HG03460 (cell line): ENCODE measurements at regions not wholly inside any gene's neighbourhood (a gene's known extent, or its start where the extent isn't known, plus 50 kb on each side); places are given as distances from the start of the nearest gene placed in this dataset.
"Not testable (repeated sequence)": the region's sequence is repeated elsewhere in the genome, so short reads cannot be mapped to it uniquely, and the experiment has no call there.

Experiments
- ATAC-seq: cut with Tn5 transposase; IDR thresholded peaks from one replicate; pipeline ENCODE4 v1.9.1; 2021; ENCODE audit not compliant: unreplicated experiment

GRCh38 chr13:50261130-50261901, 246.1 kb downstream of the KCNRG start:
- no peak for ATAC-seq

- no peak for ATAC-seq
These were observed 251.8 kb downstream of the KCNRG start for GRCh38 chr13:50267066-50267465.

GRCh38 chr13:50267917-50268316, 252.7 kb downstream of the KCNRG start:
- ATAC-seq, result no peak

- no peak for ATAC-seq
These were observed 253.3 kb downstream of the KCNRG start for GRCh38 chr13:50268500-50268899.

GRCh38 chr13:50274181-50274580, 258.9 kb downstream of the KCNRG start:
- ATAC-seq, result no peak

GRCh38 chr13:50275392-50276063, 260.3 kb downstream of the KCNRG start:
- no peak for ATAC-seq

GRCh38 chr13:50276550-50276949, 261.3 kb downstream of the KCNRG start:
- no peak for ATAC-seq

- ATAC-seq, result no peak
These were observed 261.9 kb downstream of the KCNRG start for GRCh38 chr13:50277127-50277526.

GRCh38 chr13:50277906-50278305, 262.7 kb downstream of the KCNRG start:
- no peak for ATAC-seq

GRCh38 chr13:50280441-50280937, 265.2 kb downstream of the KCNRG start:
- ATAC-seq, result no peak

GRCh38 chr13:50282016-50282415, 266.8 kb downstream of the KCNRG start:
- no peak for ATAC-seq

- no peak for ATAC-seq
These were observed 267.8 kb downstream of the KCNRG start for GRCh38 chr13:50283017-50283416.

GRCh38 chr13:50284540-50284939, 269.3 kb downstream of the KCNRG start:
- peak; percentile 70 for ATAC-seq

GRCh38 chr13:50285283-50285682, 270.0 kb downstream of the KCNRG start:
- no peak for ATAC-seq

GRCh38 chr13:50286324-50286723, 271.1 kb downstream of the KCNRG start:
- ATAC-seq, result no peak

GRCh38 chr13:50290186-50290585, 274.9 kb downstream of the KCNRG start:
- no peak for ATAC-seq

- no peak for ATAC-seq
These were observed 276.4 kb downstream of the KCNRG start for GRCh38 chr13:50291611-50292010.

- no peak for ATAC-seq
These were observed 276.8 kb downstream of the KCNRG start for GRCh38 chr13:50292081-50292480.

- not testable (repeated sequence) for ATAC-seq
These were observed 279.2 kb downstream of the KCNRG start for GRCh38 chr13:50294425-50294824.

GRCh38 chr13:50299546-50300249, 284.5 kb downstream of the KCNRG start:
- ATAC-seq, result no peak

- no peak for ATAC-seq
These were observed 288.9 kb downstream of the KCNRG start for GRCh38 chr13:50303963-50304721.
